A673 (cell line): ENCODE measurements at regions not wholly inside any gene's neighbourhood (a gene's known extent, or its start where the extent isn't known, plus 50 kb on each side); places are given as distances from the start of the nearest gene placed in this dataset.
"Not testable (repeated sequence)": the region's sequence is repeated elsewhere in the genome, so short reads cannot be mapped to it uniquely, and the experiment has no call there.

ENCODE experiments used
- BruUV-seq: library from RNA; stranded (reverse); fragments of 400-500 nt; replicated peaks from 2 replicates; lab custom pipeline; 2021; lab: Mats Ljungman, UMichigan
- CTCF ChIA-PET: fragments of 300-600 bp; sonication (Branson Sonifier 250); formaldehyde crosslinking; loops from one replicate; lab custom pipeline; 2022; ENCODE audit warnings: antibody characterized with exemption; lab: Charles Lee
- POLR2A ChIA-PET: fragments of 300-600 bp; sonication (Branson Sonifier 250); formaldehyde crosslinking; loops from one replicate; lab custom pipeline; 2022; ENCODE audit warnings: antibody characterized with exemption; ENCODE audit not compliant: low non-redundant PET; lab: Charles Lee
- DNase-seq: peaks from one replicate; pipeline ENCODE4 v3.0.0-alpha.2; 2015; ENCODE audit warnings: low spot score
- H3K27ac ChIP-seq: fragments of 200-600 bp; sonication (generic); 2 replicates; pipeline ENCODE4 v1.5.1; 2016; ENCODE audit warnings: mixed run types, low read depth, mild to moderate bottlenecking, mixed read lengths, antibody characterized with exemption, low read length; ENCODE audit not compliant: poor library complexity, severe bottlenecking
- H3K27me3 ChIP-seq: fragments of 200-600 bp; sonication (generic); replicated peaks from 2 replicates; pipeline ENCODE4 v1.6.1; 2017; ENCODE audit warnings: mixed run types, low read depth, mild to moderate bottlenecking, mixed read lengths, antibody characterized with exemption, low read length; ENCODE audit not compliant: insufficient read depth, poor library complexity
- H3K36me3 ChIP-seq: fragments of 200-600 bp; sonication (generic); 2 replicates; pipeline ENCODE4 v1.6.1; 2016; ENCODE audit warnings: mixed run types, mild to moderate bottlenecking, mixed read lengths, antibody characterized with exemption, low read length; ENCODE audit not compliant: insufficient read depth, poor library complexity, severe bottlenecking
- H3K4me1 ChIP-seq: fragments of 200-600 bp; sonication (generic); 2 replicates; pipeline ENCODE4 v1.6.1; 2017; ENCODE audit warnings: mixed run types, mild to moderate bottlenecking, mixed read lengths, antibody characterized with exemption, low read length; ENCODE audit not compliant: insufficient read depth, poor library complexity, severe bottlenecking
- H3K4me3 ChIP-seq: fragments of 200-600 bp; sonication (generic); 2 replicates; pipeline ENCODE4 v1.5.1; 2016; ENCODE audit warnings: low read depth, mixed run types, mild to moderate bottlenecking, mixed read lengths, low read length; ENCODE audit not compliant: poor library complexity, severe bottlenecking
- H3K9me3 ChIP-seq: fragments of 200-600 bp; sonication (generic); 2 replicates; pipeline ENCODE4 v1.6.1; 2016; ENCODE audit warnings: mixed run types, low read depth, mild to moderate bottlenecking, mixed read lengths, antibody characterized with exemption, low read length; ENCODE audit not compliant: poor library complexity, severe bottlenecking
- CTCF ChIP-seq: fragments of 300-800, 200-600 bp; sonication (generic); conservative IDR thresholded peaks from 2 replicates; pipeline ENCODE4 v1.5.1; 2017; ENCODE audit warnings: low read depth, mild to moderate bottlenecking, antibody characterized with exemption, low read length, moderate library complexity, mixed read lengths
- EZH2 ChIP-seq: fragments of 200-600 bp; sonication (generic); IDR thresholded peaks from 2 replicates; pipeline ENCODE4 v1.6.1; 2017; ENCODE audit warnings: borderline replicate concordance, low read depth, mild to moderate bottlenecking, mixed read lengths, antibody characterized with exemption, low read length; ENCODE audit not compliant: poor library complexity, severe bottlenecking
- intact Hi-C: fragments of 100-400 bp; cut with micrococcal nuclease; formaldehyde crosslinking; loops from one replicate; pipeline ENCODE4 v1.10.0; 2022; ENCODE audit not compliant: unreplicated experiment

GRCh38 chr10:30744106-30744505 is 114.6 kb upstream of the LYZL2 start:
- intact Hi-C loops = no loop called here
- Histone ChIP-seq H3K36me3 (no peaks in the 10 kb centered on the region), H3K27ac (no peak overlapping the region), H3K27me3 (no peaks in the 10 kb centered on the region), H3K4me1 (no peaks in the 10 kb centered on the region), H3K4me3 (no peak overlapping the region), H3K9me3 (no peaks in the 10 kb centered on the region)
- ChIA-PET CTCF (no interaction called here), POLR2A (no interaction called here)
- TF ChIP-seq CTCF = no peak
- TF ChIP-seq EZH2 = no peak
- no peak for DNase-seq
- BruUV-seq = no TSS peak

GRCh38 chr10:30743586-30743985 is 114.0 kb upstream of the LYZL2 start:
- TF ChIP-seq EZH2 = no peak
- TF ChIP-seq CTCF = no peak
- intact Hi-C loops = no loop called here
- no peak for DNase-seq
- Histone ChIP-seq H3K27ac (no peak overlapping the region), H3K36me3 (no peaks in the 10 kb centered on the region), H3K4me3 (no peak overlapping the region), H3K9me3 (no peaks in the 10 kb centered on the region), H3K27me3 (no peaks in the 10 kb centered on the region), H3K4me1 (no peaks in the 10 kb centered on the region)
- BruUV-seq = no TSS peak
- POLR2A ChIA-PET = no interaction called here
- CTCF ChIA-PET = no interaction called here

GRCh38 chr10:30742471-30742870 is 112.9 kb upstream of the LYZL2 start:
- CTCF ChIA-PET = no interaction called here
- POLR2A ChIA-PET = no interaction called here

GRCh38 chr10:30740774-30741173 is 111.2 kb upstream of the LYZL2 start:
- H3K36me3 ChIP-seq, H3K4me3 ChIP-seq, intact Hi-C loops, H3K9me3 ChIP-seq, CTCF ChIA-PET, DNase-seq, H3K27ac ChIP-seq, H3K27me3 ChIP-seq, POLR2A ChIA-PET, BruUV-seq, H3K4me1 ChIP-seq: not testable (repeated sequence)

More at GRCh38 chr10:30742471-30742870, 112.9 kb upstream of the LYZL2 start:
- Histone ChIP-seq H3K27ac (no peak overlapping the region), H3K9me3 (no peaks in the 10 kb centered on the region), H3K36me3 (no peaks in the 10 kb centered on the region), H3K4me1 (no peaks in the 10 kb centered on the region), H3K27me3 (no peaks in the 10 kb centered on the region), H3K4me3 (no peak overlapping the region)
- intact Hi-C loops = no loop called here
- TF ChIP-seq CTCF (no peak), EZH2 (no peak)
- no TSS peak for BruUV-seq
- no peak for DNase-seq
